SKM-1 (cell line): ENCODE measurements at regions not wholly inside any gene's neighbourhood (a gene's known extent, or its start where the extent isn't known, plus 50 kb on each side); places are given as distances from the start of the nearest gene placed in this dataset.

Experiments used
- DNase-seq: peaks from one replicate; lab custom pipeline; 2025; ENCODE audit not compliant: unreplicated experiment; lab: John Stamatoyannopoulos, UW

DNA sequence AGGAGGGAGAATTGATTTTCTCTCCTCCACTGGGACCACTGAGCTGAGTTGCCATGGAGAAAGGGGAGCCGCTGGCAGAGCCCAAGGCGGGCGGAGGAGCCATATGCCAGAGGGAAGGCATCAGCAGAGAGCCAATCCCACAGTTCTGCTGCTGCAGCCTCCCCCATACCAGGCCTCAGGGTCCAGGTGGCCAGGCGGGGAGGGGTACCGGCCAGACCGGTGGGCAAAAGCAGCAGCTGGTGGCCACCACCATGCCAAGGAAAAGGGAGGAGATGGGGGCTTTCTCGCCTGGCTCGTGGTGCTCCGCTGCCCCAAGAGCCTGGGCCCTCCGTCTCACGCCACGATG, 72.8 kb downstream of the PITPNM2 start:
- DNase-seq: no peak

GRCh38 chr12:123077298-123078119, 73.4 kb downstream of the PITPNM2 start:
- no peak for DNase-seq

- no peak for DNase-seq
Observed at GRCh38 chr12:123076604-123077297, 74.1 kb downstream of the PITPNM2 start.

DNA sequence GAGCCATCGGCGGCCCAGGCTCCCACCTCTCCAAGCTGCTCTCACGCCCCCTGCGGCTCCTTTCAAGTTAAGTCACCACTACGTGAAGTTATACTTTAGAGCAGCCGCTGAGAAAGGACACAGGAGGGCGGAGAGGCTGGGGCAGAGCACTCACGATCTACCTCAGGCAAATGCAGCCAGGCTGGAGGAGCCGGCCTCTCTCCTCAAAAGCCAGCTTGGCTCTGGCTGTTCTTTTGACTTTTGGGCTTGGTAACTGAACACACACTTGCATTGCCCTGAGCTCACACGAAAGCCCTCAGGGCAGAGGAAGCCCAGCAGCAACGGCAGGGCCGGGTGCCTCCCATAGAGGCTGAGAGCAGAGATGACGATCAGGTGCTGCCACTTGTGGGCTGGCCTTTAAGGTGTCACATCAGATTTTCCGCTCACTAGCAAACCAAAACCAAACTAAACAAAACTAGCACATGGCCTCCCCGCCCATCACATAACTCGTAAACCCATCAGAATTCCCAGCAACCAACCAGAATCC, 75.2 kb downstream of the PITPNM2 start:
- no peak for DNase-seq

GRCh38 chr12:123075087-123075645, 75.7 kb downstream of the PITPNM2 start:
- no peak for DNase-seq

GRCh38 chr12:123073962-123074801, 76.7 kb downstream of the PITPNM2 start:
- DNase-seq: no peak

- no peak for DNase-seq
Observed at GRCh38 chr12:123073292-123073691, 77.6 kb downstream of the PITPNM2 start.

DNA sequence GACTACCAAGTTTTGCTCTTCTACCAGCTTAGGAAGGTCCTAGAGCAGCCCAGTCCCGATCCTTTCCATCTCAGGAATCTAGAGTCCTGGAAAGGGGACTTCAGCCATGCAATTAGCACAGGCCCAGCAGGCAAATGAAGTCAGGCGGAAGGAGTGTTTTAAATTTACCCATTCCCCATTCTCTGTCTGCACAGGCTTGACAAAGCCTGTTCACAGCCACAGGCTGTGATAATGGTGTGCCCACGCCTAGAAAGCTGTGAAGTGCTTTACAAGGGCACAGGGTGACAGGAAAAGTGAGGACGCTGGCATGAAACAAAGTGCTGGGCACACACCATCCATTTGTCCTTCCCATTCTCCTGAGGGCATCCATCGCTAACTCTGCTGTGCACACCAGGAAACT, 79.0 kb downstream of the PITPNM2 start:
- DNase-seq: no peak

- DNase-seq: no peak
Observed at GRCh38 chr12:123071099-123071800, 79.6 kb downstream of the PITPNM2 start.

- no peak for DNase-seq
Observed at GRCh38 chr12:123070267-123071081, 80.4 kb downstream of the PITPNM2 start.

DNA sequence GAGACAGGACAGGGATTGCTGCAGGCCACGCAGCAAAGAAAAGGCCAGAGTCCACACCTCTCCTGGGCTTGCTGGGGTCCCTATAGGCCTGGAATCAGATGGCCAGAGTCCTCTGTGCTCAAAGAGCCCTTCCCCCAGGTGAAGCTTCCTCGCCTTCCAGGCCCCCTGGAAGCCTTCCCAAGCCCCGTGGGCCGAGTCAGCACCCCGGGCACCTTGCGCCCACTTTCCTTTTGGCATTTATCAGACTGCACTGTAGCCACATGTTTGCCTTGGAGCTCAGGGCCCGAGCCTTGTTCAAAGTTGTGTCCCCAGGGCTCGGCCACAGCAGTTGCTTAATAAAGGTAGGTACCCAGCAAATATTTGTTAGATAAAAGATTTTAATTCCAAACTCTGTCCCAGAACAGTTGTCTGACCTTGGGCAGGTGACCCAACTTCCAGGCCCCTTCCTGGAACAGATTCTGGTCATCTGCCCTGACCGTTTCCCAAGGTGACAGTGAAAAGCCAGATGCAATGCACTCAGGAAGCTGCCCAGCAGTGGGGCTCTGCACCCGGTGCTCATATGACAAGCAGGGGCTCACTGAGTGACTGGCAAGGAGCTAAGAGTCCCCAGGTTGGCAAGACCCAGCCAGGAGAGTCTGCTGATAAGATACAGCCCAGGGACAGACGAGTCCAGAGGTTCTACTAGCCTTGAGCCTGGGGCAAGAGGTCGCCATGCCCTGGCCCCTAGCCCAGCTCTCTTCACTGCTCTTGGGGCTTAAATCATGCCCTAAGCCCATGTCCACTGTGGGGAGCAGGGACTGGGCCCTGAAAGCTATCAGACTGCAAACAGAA, 81.2 kb downstream of the PITPNM2 start:
- no peak for DNase-seq

DNA sequence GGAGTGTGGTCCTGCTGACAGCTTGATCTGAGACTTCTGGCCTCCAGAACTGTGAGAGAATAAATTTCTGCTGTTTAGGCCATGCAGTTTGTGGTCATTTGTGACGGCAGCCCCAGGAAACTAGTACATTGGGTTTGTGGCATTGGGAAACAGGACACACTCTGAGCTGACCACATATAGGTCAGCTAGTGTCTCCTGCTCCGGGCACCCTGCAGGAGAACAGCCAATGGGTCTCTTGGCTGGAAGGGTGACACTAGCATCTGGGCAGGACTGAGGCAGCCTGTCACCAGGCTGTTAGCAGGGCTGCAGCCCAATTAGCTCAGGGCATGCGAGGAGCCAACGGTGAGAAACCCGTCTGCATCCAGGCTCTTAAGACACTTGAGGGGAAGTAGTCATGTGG, 83.2 kb downstream of the PITPNM2 start:
- no peak for DNase-seq

GRCh38 chr12:123066384-123066710, 84.5 kb downstream of the PITPNM2 start:
- no peak for DNase-seq

DNA sequence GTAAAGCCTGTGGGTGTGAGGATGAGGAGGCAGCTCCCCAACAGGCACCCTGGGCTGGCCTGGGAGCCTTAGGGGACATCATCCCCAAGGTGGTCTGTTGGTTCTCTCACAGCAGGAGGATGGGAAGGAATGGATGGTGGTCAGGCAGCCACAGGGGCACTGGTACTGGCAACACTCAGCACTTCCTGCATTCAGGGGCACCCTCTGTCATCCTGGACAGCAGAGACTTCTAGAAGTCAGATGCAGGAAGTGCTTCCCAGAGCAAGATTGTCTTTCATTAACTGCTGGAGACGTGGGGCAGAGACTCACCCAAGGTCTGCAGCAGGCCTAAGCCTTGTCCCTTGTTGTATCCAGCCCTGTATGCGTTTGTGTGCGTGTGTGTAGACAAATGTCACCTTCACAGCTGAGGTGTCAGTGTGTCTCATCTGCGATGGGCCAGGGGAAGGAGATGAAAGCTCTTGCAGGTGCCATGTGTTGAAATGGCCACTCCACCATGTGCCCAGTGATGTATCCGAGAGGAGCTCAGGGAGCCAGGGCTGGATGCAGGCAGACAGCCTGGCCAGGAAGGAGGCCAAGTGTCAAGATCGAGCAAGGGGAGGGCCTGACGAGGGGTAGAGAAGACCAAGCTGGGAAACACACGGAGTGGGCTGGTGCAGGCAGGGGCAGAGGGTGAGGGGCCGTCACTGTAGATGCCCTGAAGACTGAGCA, 85.1 kb downstream of the PITPNM2 start:
- DNase-seq: no peak

DNA sequence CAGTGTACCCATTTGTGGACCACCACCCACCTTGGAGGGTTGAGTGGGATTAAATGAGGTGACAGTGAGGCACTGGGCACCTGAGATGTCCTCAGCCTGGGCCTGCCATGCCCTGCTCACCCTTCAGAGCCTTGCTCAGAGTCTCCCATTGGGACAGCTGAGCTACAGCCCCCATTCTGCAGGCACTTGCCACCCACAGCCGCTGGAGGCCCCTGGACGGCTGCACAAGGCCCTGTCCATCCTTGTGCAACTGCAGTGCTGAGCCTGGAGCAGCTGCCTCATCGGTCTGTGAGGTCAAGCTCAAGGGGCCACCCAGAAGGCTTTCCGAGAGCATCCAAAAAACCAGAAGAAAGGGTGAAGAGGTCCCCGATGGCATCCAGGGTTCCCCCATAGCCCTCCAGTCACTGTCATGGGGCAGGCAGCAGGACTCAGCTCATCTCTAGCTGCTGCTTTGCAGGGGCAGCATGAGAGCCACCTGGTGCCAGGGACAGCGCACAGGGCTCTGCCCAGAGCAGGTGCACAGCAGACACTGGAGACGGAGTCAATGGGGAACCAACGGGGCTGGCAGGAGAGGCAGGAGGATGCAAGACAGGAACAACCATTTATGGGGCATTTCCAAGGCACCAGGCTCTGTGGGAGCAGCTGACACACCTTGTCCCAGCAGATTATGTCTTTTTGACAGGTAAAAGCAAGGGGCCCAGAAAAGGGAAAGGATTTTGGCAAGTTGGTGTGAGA, 84.6 kb downstream of the ARL6IP4 start:
- no peak for DNase-seq

- DNase-seq: no peak
Observed at GRCh38 chr12:123064366-123064765, 83.9 kb downstream of the ARL6IP4 start.

GRCh38 chr12:123063535-123063934, 83.1 kb downstream of the ARL6IP4 start:
- no peak for DNase-seq
